IMR-90 (cell line): ENCODE measurements at regions not wholly inside any gene's neighbourhood (a gene's known extent, or its start where the extent isn't known, plus 50 kb on each side); places are given as distances from the start of the nearest gene placed in this dataset.

ENCODE experiments used
- CEBPB ChIP-seq: IDR thresholded peaks from 2 replicates; pipeline ENCODE4 v1.6.1; 2012; ENCODE audit warnings: low read depth, low read length, improper control_type of control experiment
- CHD1 ChIP-seq: IDR thresholded peaks from 2 replicates; pipeline ENCODE4 v1.6.1; 2012; ENCODE audit warnings: low read depth, low read length, improper control_type of control experiment
- FOS ChIP-seq: fragments of 150-350 bp; IDR thresholded peaks from 2 replicates; pipeline ENCODE4 v1.6.1; 2016; ENCODE audit warnings: low read depth, low read length
- MAFK ChIP-seq: IDR thresholded peaks from 2 replicates; pipeline ENCODE4 v1.6.1; 2012; ENCODE audit warnings: low read depth, low read length, improper control_type of control experiment
- NFE2L2 ChIP-seq: fragments of 150-350 bp; IDR thresholded peaks from 2 replicates; pipeline ENCODE4 v1.6.1; 2016; ENCODE audit warnings: low read depth, mild to moderate bottlenecking, low read length
- POLR2A ChIP-seq: IDR thresholded peaks from 2 replicates; pipeline ENCODE4 v1.6.1; 2012; ENCODE audit warnings: mild to moderate bottlenecking, low read depth, low read length
- RAD21 ChIP-seq: IDR thresholded peaks from 2 replicates; pipeline ENCODE4 v1.6.1; 2012; ENCODE audit warnings: low read length, improper control_type of control experiment
- USF2 ChIP-seq: fragments of 150-350 bp; IDR thresholded peaks from 2 replicates; pipeline ENCODE4 v1.6.1; 2017; ENCODE audit warnings: mild to moderate bottlenecking, antibody characterized with exemption, low read length, low read depth
- TF ChIP-seq, protein P1 (sequence below): conservative IDR thresholded peaks from 2 replicates; pipeline ENCODE4 v1.5.1; 2012; ENCODE audit warnings: mild to moderate bottlenecking, low read depth, low read length, improper control_type of control experiment

GRCh38 chr1:13892198-13892597 is 192.2 kb downstream of the PRDM2 start:
- TF ChIP-seq, protein P1, sequence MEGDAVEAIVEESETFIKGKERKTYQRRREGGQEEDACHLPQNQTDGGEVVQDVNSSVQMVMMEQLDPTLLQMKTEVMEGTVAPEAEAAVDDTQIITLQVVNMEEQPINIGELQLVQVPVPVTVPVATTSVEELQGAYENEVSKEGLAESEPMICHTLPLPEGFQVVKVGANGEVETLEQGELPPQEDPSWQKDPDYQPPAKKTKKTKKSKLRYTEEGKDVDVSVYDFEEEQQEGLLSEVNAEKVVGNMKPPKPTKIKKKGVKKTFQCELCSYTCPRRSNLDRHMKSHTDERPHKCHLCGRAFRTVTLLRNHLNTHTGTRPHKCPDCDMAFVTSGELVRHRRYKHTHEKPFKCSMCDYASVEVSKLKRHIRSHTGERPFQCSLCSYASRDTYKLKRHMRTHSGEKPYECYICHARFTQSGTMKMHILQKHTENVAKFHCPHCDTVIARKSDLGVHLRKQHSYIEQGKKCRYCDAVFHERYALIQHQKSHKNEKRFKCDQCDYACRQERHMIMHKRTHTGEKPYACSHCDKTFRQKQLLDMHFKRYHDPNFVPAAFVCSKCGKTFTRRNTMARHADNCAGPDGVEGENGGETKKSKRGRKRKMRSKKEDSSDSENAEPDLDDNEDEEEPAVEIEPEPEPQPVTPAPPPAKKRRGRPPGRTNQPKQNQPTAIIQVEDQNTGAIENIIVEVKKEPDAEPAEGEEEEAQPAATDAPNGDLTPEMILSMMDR: no peak
- TF ChIP-seq MAFK: no peak
- TF ChIP-seq USF2: no peak
- no peak for TF ChIP-seq POLR2A
- TF ChIP-seq RAD21: no peak
- TF ChIP-seq NFE2L2: no peak
- TF ChIP-seq CHD1: no peak
- no peak for TF ChIP-seq FOS
- TF ChIP-seq CEBPB: no peak
